GM23338 (cell line): ENCODE measurements at regions not wholly inside any gene's neighbourhood (a gene's known extent, or its start where the extent isn't known, plus 50 kb on each side); places are given as distances from the start of the nearest gene placed in this dataset.

Source experiments
- ATAC-seq: fragments of 200-7000 bp; cut with Tn5 transposase; 3 replicates; pipeline ENCODE4 v1.9.1; 2020
- DNase-seq: peaks from one replicate; pipeline ENCODE4 v3.0.0-alpha.2; 2015; ENCODE audit warnings: low spot score
- H2AFZ ChIP-seq: fragments of 200-600 bp; sonication (generic); 2 replicates; pipeline ENCODE4 v1.8.0; 2016; ENCODE audit warnings: antibody characterized with exemption, mild to moderate bottlenecking, moderate library complexity
- H3F3A ChIP-seq: fragments of 200-600 bp; sonication (generic); replicated peaks from 2 replicates; pipeline ENCODE4 v1.8.0; 2017; ENCODE audit warnings: antibody characterized with exemption, mixed run types, low read depth
- H3K27ac ChIP-seq: fragments of 200-600 bp; sonication (generic); 2 replicates; pipeline ENCODE4 v1.6.1; 2016; ENCODE audit warnings: low read depth
- H3K27me3 ChIP-seq: fragments of 200-600 bp; sonication (generic); 2 replicates; pipeline ENCODE4 v1.8.0; 2016; ENCODE audit warnings: mild to moderate bottlenecking, mixed run types, moderate library complexity; ENCODE audit not compliant: insufficient read depth
- H3K36me3 ChIP-seq: fragments of 200-600 bp; sonication (generic); 2 replicates; pipeline ENCODE4 v1.8.0; 2016; ENCODE audit warnings: mild to moderate bottlenecking; ENCODE audit not compliant: insufficient read depth
- H3K4me1 ChIP-seq: fragments of 200-600 bp; sonication (generic); 2 replicates; pipeline ENCODE4 v1.8.0; 2016; ENCODE audit warnings: mild to moderate bottlenecking, moderate library complexity; ENCODE audit not compliant: insufficient read depth
- H3K4me2 ChIP-seq: fragments of 200-600 bp; sonication (generic); 2 replicates; pipeline ENCODE4 v1.7.1; 2017; ENCODE audit warnings: mixed run types
- H3K4me3 ChIP-seq: fragments of 200-600 bp; sonication (generic); 2 replicates; pipeline ENCODE4 v1.6.1; 2016; ENCODE audit warnings: mixed run types
- H3K79me2 ChIP-seq: fragments of 200-600 bp; sonication (generic); replicated peaks from 2 replicates; pipeline ENCODE4 v1.8.0; 2017; ENCODE audit warnings: mild to moderate bottlenecking; ENCODE audit not compliant: insufficient read depth
- H3K9me2 ChIP-seq: fragments of 200-600 bp; sonication (generic); 2 replicates; pipeline ENCODE4 v1.8.0; 2017; ENCODE audit not compliant: insufficient read depth
- H4K20me1 ChIP-seq: fragments of 200-600 bp; sonication (generic); replicated peaks from 2 replicates; pipeline ENCODE4 v1.8.0; 2017; ENCODE audit warnings: mild to moderate bottlenecking; ENCODE audit not compliant: insufficient read depth
- H3K27ac Mint-ChIP-seq: 2 replicates; pipeline ENCODE4 v1.8.0; 2020; ENCODE audit warnings: inconsistent platforms, mild to moderate bottlenecking, moderate library complexity, mixed read lengths
- H3K27me3 Mint-ChIP-seq: 3 replicates; pipeline ENCODE4 v1.8.0; 2022; ENCODE audit warnings: low read depth, mild to moderate bottlenecking, moderate library complexity, mixed read lengths, inconsistent platforms; ENCODE audit not compliant: insufficient read depth, poor library complexity
- H3K36me3 Mint-ChIP-seq: 3 replicates; pipeline ENCODE4 v1.8.0; 2021; ENCODE audit warnings: low read depth, mild to moderate bottlenecking, inconsistent platforms, moderate library complexity, mixed read lengths
- H3K4me1 Mint-ChIP-seq: 3 replicates; pipeline ENCODE4 v1.8.0; 2020; ENCODE audit warnings: mild to moderate bottlenecking, inconsistent platforms, mixed read lengths
- H3K4me3 Mint-ChIP-seq: 3 replicates; pipeline ENCODE4 v1.8.0; 2021; ENCODE audit warnings: moderate library complexity, mild to moderate bottlenecking, inconsistent platforms, mixed read lengths
- H3K9me3 Mint-ChIP-seq: 3 replicates; pipeline ENCODE4 v1.8.0; 2020; ENCODE audit warnings: moderate library complexity, mild to moderate bottlenecking, inconsistent platforms, mixed read lengths
- CREB1 ChIP-seq: fragments of 250-450 bp; sonication (Bioruptor Pico); IDR thresholded peaks from 2 replicates; pipeline ENCODE4 v1.5.0; 2020; ENCODE audit warnings: low read depth, mild to moderate bottlenecking, moderate library complexity
- CTCF ChIP-seq, 2 experiments: fragments of 200-600 bp in 1 of 2; sonication (generic) in 1 of 2; conservative IDR thresholded peaks; 2 replicates each; pipeline versions ENCODE4 v1.5.1 to v1.6.1; 2016 to 2017; ENCODE audit warnings: antibody characterized with exemption in 2 of 2, low read depth in 2 of 2, mild to moderate bottlenecking in 2 of 2, moderate library complexity in 1 of 2
- ETS1 ChIP-seq: IDR thresholded peaks from 2 replicates; pipeline ENCODE4 v1.6.1; 2016; ENCODE audit warnings: antibody characterized with exemption
- EZH2 ChIP-seq: fragments of 200-600 bp; sonication (generic); IDR thresholded peaks from one replicate; pipeline ENCODE4 v1.8.0; 2017; ENCODE audit warnings: antibody characterized with exemption, mild to moderate bottlenecking, low read depth; ENCODE audit not compliant: unreplicated experiment
- EZH2phosphoT487 ChIP-seq: fragments of 200-600 bp; sonication (generic); IDR thresholded peaks from one replicate; pipeline ENCODE4 v1.8.1; 2018; ENCODE audit warnings: antibody characterized with exemption; ENCODE audit not compliant: unreplicated experiment
- JUNB ChIP-seq: IDR thresholded peaks from one replicate; pipeline ENCODE4 v1.6.1; 2016; ENCODE audit warnings: antibody characterized with exemption; ENCODE audit not compliant: unreplicated experiment
- NANOG ChIP-seq: IDR thresholded peaks from 2 replicates; pipeline ENCODE4 v1.6.1; 2016; ENCODE audit warnings: antibody characterized with exemption, borderline replicate concordance
- POLR2AphosphoS5 ChIP-seq: IDR thresholded peaks from 2 replicates; pipeline ENCODE4 v1.6.1; 2016; ENCODE audit warnings: antibody characterized with exemption, low read depth
- REST ChIP-seq: IDR thresholded peaks from one replicate; pipeline ENCODE4 v1.6.1; 2018; ENCODE audit warnings: antibody characterized with exemption; ENCODE audit not compliant: unreplicated experiment
- STAT1 ChIP-seq: IDR thresholded peaks from one replicate; pipeline ENCODE4 v1.6.1; 2016; ENCODE audit warnings: antibody characterized with exemption; ENCODE audit not compliant: unreplicated experiment
- ZNF114 ChIP-seq: fragments of 250-450 bp; sonication (Bioruptor Pico); IDR thresholded peaks from 2 replicates; pipeline ENCODE4 v1.5.0; 2020; ENCODE audit warnings: mild to moderate bottlenecking, moderate library complexity
- ZNF331 ChIP-seq: fragments of 250-450 bp; sonication (Bioruptor Pico); IDR thresholded peaks from 2 replicates; pipeline ENCODE4 v1.5.0; 2020; ENCODE audit warnings: low read depth, mild to moderate bottlenecking, moderate library complexity
- ZNF462 ChIP-seq: fragments of 250-450 bp; sonication (Bioruptor Pico); IDR thresholded peaks from 2 replicates; pipeline ENCODE4 v1.5.0; 2020; ENCODE audit warnings: mild to moderate bottlenecking, moderate library complexity

GRCh38 chr1:81392526-81393226 is 408.1 kb upstream of the ADGRL2 start:
- Mint-ChIP-seq H3K4me1 (peaks cover 3% of the 10 kb centered on the region; the same call in 2 of the 3 replicates), H3K4me3 (no peak overlapping the region), H3K27ac (no peak overlapping the region)

More at GRCh38 chr1:81392526-81393226, 408.1 kb upstream of the ADGRL2 start:
- H3K4me2 ChIP-seq = no peak overlapping the region
- no peaks in the 10 kb centered on the region for H3K36me3 Mint-ChIP-seq
- no peaks in the 10 kb centered on the region for H3K79me2 ChIP-seq
- no peak for ATAC-seq
- no peaks in the 10 kb centered on the region for H3K9me2 ChIP-seq
- no peaks in the 10 kb centered on the region for H3K36me3 ChIP-seq
- no peaks in the 10 kb centered on the region for H4K20me1 ChIP-seq
- peak overlapping the region; percentile 14; the same call in 1 of the 2 replicates for H2AFZ ChIP-seq
- no peak for TF ChIP-seq CTCF (conservative IDR thresholded peaks at IDR 0.05; ENCODE audit: low read depth in 2 of 2)
- TF ChIP-seq POLR2AphosphoS5 = no peak
- no peak for TF ChIP-seq ETS1
- TF ChIP-seq REST = no peak
- TF ChIP-seq STAT1 = no peak
- no peak for TF ChIP-seq JUNB
- TF ChIP-seq ZNF462 = no peak
- TF ChIP-seq ZNF331 = no peak
- TF ChIP-seq EZH2 = no peak
- no peak for TF ChIP-seq CREB1 (CRISPR knock-in tag)
- no peak for TF ChIP-seq NANOG
- TF ChIP-seq ZNF114 (CRISPR knock-in tag) = no peak
- TF ChIP-seq EZH2phosphoT487 = no peak
- H3K4me3 ChIP-seq = no peak overlapping the region
- no peaks in the 10 kb centered on the region for H3K27me3 ChIP-seq
- peaks cover 8% of the 10 kb centered on the region; the same call in 1 of the 2 replicates for H3K4me1 ChIP-seq
- H3F3A ChIP-seq = no peaks in the 10 kb centered on the region
- no peak overlapping the region for H3K27ac ChIP-seq
- no peaks in the 10 kb centered on the region for H3K9me3 Mint-ChIP-seq
- peaks cover 2% of the 10 kb centered on the region for H3K27me3 Mint-ChIP-seq
- DNase-seq = no peak
